HG02678 (cell line): ENCODE measurements at regions not wholly inside any gene's neighbourhood (a gene's known extent, or its start where the extent isn't known, plus 50 kb on each side); places are given as distances from the start of the nearest gene placed in this dataset.

ENCODE experiments used
- ATAC-seq: cut with Tn5 transposase; IDR thresholded peaks from one replicate; pipeline ENCODE4 v1.9.1; 2021; ENCODE audit warnings: mild to moderate bottlenecking, moderate library complexity; ENCODE audit not compliant: unreplicated experiment

DNA sequence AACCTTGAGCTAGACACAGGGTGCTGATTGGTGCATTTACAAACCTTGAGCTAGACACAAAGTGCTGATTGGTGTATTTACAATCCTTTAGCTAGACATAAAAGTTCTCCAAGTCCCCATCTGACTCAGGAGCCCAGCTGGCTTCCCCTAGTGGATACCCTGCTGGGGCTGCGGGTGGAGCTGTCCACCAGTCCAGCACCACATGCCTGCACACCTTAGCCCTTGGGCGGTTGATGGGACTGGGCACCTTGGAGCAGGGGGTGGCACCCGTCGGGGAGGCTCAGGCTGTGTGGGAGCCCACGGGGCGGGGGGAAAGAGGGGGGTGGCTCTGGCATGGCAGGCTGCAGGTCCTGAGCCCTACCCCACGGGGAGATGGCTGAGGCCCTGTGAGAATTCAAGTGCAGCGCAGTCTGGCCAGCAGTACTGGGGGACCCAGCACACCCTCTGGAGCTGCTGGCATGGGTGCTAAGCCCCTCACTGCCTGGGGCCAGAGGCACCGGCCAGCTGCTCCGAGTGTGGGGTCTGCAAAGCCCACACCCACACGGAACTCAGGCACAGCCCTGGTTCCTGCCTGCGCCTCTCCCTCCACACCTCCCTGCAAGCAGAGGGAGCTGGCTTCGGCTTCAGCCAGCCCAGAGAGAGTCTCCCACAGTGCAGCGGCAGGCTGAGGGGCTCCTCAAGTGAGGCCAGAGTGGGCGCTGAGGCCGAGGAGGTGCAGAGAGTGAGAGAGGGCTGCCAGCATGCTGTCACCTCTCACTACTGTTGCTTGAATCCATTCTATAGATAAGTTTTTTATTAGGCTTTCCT, 369.8 kb upstream of the SMIM30 start:
- ATAC-seq = no peak

DNA sequence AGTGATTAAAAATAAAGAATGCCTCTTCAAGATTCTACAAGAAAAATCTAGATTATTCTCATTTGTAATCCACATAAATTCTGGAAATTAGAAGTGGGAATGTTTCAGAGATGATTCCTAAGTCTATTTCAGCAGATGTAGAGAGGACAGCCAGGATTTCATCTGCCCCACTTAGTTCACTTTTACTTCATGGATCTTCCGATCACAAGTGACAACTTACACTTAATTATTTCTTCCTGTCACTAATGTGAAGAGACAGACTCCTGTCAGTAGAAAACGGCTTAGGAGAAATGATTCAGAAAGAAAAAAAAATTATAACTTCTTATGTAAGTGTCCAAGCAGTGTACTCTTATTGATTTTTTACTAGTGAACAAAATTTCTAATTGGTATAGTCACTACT, 368.2 kb upstream of the SMIM30 start:
- ATAC-seq = no peak

DNA sequence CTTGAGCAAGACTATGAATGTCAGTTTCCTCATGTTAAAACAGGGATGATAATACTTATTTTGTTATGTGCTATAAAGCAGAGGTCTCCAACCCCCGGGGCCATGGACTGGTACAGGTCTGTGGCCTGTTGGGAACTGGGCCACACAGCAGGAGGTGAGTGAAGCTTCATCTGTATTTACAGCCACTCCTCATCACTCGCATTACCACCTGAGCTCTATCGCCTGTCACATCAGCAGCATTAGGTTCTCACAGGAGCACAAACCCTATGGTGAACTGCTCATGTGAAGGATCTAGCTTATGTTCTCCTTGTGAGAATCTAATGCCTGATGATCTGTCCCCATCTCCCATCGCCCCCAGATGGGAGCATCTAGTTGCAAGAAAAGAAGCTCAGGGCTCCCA, 365.3 kb upstream of the SMIM30 start:
- ATAC-seq = no peak

GRCh38 chr7:113480537-113480936, 362.2 kb upstream of the SMIM30 start:
- no peak for ATAC-seq

GRCh38 chr7:113464096-113464855, 345.9 kb upstream of the SMIM30 start:
- no peak for ATAC-seq

DNA sequence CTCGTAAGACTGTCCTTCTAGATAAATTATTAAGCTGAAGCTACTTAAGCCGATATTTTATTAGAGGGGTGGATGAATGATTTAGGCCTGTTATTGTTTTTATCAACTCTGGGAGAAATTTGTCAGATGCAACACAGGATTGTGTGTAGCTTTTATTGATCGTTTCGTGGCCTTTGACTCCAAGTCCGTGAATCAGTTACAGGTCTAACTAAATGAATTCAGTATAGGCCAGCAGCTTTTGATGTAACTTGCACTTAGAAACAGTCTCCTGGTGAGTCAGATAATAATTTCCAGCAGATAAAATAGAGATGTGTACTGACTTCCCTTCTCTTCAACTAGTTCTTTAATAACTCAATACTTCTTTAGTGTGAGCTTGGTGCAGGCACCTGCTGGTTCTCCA, 341.7 kb upstream of the SMIM30 start:
- no peak for ATAC-seq

- ATAC-seq = no peak
Measured at GRCh38 chr7:113456533-113456932, 338.2 kb upstream of the SMIM30 start.

- ATAC-seq = no peak
Measured at GRCh38 chr7:113454597-113455169, 336.3 kb upstream of the SMIM30 start.

DNA sequence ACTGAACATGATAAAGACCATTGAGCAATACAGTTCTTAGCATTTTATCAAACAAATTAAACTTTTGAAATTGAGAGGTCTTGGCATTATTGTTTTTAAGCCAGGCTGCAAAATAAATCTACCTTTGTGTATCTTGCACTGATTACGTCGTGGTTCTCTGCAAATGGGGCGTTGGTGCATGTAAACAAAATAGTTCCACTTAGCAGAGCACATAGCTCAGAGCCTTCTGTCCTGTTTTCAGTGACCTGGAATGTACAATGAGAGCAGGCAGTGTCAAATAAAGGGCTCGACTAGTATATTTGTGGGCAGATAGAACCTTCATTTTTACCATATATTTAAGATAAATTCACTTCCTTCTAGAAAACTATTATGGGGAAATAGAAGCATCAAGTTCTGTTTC, 333.9 kb upstream of the SMIM30 start:
- no peak for ATAC-seq

GRCh38 chr7:113446791-113447190, 328.4 kb upstream of the SMIM30 start:
- ATAC-seq = no peak

DNA sequence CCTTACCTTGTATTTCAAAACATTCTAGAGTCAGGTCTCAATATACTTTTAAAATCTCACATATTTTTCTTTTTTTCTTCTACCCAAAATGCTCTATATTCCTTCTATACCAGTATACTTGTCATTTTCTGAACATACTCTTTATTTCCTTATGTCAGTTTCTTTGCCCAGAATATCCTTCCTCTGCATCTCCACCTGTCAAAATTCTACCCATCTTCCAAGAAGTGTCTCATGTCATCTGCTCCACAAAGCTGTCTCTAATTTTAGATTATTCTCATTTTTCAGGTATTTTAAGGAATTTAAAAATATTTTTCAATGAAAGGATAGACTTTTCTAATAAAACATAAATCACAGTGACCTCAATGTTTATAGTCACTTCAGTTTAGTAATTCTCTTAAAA, 328.0 kb upstream of the SMIM30 start:
- no peak for ATAC-seq

DNA sequence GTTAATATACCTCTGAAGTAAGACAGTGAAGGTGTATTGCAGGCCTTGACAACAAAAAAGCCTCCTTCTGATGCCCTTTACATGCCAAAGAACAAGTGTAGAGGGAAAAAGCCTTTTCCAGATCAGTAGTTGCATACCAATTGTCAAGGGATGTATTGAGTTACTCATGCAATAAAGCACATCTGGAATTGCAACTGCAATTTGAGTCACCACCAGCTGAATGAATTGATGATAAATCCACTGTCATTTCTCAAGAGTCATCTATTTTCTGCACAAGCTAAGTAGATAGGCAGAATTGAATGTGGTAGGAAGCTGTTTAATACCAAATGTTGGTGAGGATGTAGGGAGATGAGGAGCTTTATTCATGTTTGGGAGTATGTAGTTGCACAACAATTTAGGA, 325.9 kb upstream of the SMIM30 start:
- no peak for ATAC-seq

GRCh38 chr7:113440173-113440572, 321.8 kb upstream of the SMIM30 start:
- no peak for ATAC-seq

DNA sequence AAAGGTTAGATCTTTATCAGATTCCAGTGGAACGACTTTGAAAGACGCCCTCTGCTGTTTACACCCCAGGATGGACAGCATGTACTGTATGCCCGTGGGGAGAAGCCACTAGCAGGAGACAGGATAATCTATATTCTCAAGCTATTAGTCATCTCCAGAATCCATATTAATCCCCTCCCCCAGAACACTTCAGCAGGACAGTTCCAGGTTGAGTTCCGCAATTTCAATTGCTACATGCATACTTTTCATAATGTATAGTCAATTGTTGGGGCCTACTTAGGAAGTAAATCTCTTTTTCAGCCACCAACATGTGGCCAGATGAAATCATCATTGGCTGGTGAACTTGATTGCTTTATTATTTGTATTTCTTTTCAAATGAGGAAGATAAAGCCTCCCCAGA, 313.1 kb upstream of the SMIM30 start:
- ATAC-seq = no peak

GRCh38 chr7:113424185-113424817, 305.9 kb upstream of the SMIM30 start:
- no peak for ATAC-seq

GRCh38 chr7:113421696-113422330, 303.5 kb upstream of the SMIM30 start:
- ATAC-seq = peak; percentile 100

DNA sequence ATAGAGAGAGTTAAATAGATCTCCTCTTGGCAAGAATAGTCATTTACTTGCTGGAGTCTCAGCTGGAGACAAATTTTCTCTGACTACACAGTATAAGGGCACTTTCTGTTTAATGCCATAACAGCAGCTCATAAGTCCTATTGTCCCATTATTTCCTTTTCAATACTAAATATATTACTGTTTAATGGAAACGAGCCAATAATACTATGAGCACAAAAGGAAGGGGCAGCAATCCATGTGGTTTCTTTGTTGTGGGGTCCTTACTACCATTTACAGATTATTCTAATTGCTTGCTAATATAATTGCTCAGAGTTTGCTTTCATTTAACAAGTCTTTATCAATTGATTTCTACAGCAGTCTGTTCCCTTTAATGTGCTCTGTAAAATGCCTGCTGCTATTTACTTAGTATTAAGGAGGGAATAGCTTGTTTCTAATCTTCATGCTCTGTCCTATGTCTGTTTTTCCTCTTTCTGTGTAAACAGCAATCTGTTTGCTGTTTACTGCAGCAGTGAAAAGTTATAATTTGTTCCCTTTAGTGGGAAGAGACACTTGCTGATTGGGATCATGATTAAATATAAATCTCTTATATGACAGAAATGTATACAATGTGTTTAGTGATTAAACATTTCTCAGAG, 296.2 kb upstream of the SMIM30 start:
- no peak for ATAC-seq

- ATAC-seq = no peak
Measured at GRCh38 chr7:113412410-113412809, 294.1 kb upstream of the SMIM30 start.

- no peak for ATAC-seq
Measured at GRCh38 chr7:113410796-113411195, 292.4 kb upstream of the SMIM30 start.

DNA sequence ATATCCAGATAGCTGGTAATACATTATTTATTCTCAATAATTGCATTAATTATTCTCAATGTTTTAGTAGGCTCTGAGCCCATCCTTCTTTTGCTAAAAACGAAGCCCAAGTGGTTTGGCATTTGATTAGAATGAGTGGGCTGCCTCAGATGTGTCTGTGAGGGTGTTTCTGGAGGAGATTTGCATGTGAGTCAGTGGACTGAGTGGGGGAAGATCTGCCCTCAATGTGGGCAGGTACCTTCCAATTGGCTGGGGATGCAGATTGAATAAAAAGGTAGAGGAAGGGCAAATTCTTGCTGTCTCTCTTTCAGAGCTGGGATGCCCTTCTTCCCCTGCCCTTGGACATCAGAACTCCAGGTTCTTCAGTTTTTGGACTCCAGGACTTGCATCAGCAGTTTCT, 290.6 kb upstream of the SMIM30 start:
- no peak for ATAC-seq
